ENCODE measurements at regions not wholly inside any gene's neighbourhood (a gene's known extent, or its start where the extent isn't known, plus 50 kb on each side); places are given as distances from the start of the nearest gene placed in this dataset.
"Not testable (repeated sequence)": the region's sequence is repeated elsewhere in the genome, so short reads cannot be mapped to it uniquely, and the experiment has no call there.

GRCh38 chr4:24369507-24370029 is 214.8 kb downstream of the DHX15 start:
- in situ Hi-C loops (cut with MboI; ENCODE audit: low sequenced_read_pairs) = no loop called here

DNA sequence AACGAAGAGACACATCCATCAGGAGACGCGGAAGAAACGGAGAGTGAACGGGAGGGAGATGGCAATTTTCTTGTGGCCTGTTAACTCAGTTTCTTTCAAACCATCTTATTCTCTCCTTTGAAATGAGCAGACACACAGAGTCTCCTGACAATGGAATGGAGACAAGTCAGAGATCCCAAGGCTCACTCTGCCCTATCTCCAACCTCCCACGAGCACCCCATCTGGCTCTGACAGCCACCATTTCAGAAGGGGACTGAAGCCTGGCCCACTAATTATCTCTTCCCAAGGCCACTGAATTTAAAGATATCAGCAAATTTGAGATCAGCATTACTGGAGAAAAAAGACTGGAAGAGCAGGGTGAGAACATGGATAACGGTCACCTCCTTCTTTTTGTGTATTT is 215.6 kb downstream of the DHX15 start:
- in situ Hi-C loops (cut with MboI; ENCODE audit: low sequenced_read_pairs) = no loop called here

- in situ Hi-C loops (cut with MboI; ENCODE audit: low sequenced_read_pairs) = no loop called here
These were observed 219.5 kb downstream of the DHX15 start for GRCh38 chr4:24364852-24365251.

GRCh38 chr4:24364249-24364648 is 220.1 kb downstream of the DHX15 start:
- in situ Hi-C loops (cut with MboI; ENCODE audit: low sequenced_read_pairs) = no loop called here

DNA sequence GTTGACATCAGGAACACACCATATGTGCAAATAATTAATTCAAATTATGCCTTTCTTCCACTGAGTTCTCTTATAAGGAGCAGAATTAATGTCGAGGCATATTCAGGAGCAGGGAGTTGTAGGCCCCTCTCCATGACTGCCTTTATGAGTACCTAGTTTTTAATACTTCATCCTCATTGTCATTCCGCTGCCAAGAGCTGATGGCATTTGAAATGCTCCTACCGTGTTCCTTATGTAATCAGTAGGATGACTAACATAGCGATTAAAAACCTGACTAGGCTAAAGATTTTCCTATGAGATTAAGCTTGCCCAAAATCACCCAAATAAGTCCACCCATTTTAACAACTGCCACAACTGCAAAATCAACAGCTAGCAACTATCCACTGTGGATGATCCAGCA is 220.6 kb downstream of the DHX15 start:
- in situ Hi-C loops (cut with MboI; ENCODE audit: low sequenced_read_pairs) = no loop called here

- in situ Hi-C loops (cut with MboI; ENCODE audit: low sequenced_read_pairs) = no loop called here
These were observed 232.2 kb downstream of the DHX15 start for GRCh38 chr4:24352112-24352511.

DNA sequence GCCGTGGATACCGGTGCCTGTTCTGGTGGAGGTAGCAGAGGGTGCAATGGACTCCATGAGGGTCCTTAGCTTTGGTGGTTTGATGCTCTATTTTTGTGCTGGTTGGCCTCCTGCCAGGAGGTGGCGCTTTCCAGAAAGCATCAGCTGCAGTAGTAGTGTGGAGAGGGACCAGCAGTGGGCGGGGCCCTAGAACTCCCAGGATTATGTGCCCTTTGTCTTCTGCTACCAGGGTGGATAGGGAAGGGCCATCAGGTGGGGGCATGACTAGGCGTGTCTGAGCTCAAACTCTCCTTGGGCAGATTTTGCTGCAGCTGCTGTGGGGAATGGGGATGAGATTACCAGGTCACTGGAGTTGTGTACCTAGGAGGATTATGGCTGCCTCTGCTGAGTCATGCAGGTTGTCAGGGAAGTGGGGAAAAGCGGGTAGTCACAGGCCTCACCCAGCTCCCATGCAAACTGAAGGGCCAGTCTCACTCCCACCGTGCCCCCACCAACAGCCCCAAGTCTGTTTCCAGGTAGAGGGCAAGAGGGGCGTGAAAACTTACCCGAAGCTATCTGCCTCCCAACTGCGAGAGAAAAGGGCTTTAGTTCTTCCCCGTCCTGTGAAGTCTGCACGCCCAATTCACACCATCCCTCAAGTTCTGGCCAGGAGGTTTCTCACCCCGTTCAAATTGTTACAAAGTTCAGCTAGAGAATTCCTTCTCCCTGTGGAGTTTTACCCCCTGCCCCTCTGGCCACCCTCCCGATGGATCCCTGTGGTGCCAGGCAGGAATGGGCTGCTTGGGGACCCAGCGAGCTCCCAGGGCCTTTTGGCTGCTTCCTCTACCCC is 235.0 kb downstream of the DHX15 start:
- in situ Hi-C loops (cut with MboI; ENCODE audit: low sequenced_read_pairs) = not testable (repeated sequence)

GRCh38 chr4:24339260-24339659 is 245.1 kb downstream of the DHX15 start:
- in situ Hi-C loops (cut with MboI; ENCODE audit: low sequenced_read_pairs) = no loop called here

- in situ Hi-C loops (cut with MboI; ENCODE audit: low sequenced_read_pairs) = no loop called here
These were observed 246.7 kb downstream of the DHX15 start for GRCh38 chr4:24337451-24338190.

- in situ Hi-C loops (cut with MboI; ENCODE audit: low sequenced_read_pairs) = no loop called here
These were observed 248.7 kb downstream of the DHX15 start for GRCh38 chr4:24335616-24336015.

- in situ Hi-C loops (cut with MboI; ENCODE audit: low sequenced_read_pairs) = no loop called here
These were observed 249.4 kb downstream of the DHX15 start for GRCh38 chr4:24334906-24335305.

- in situ Hi-C loops (cut with MboI; ENCODE audit: low sequenced_read_pairs) = no loop called here
These were observed 253.8 kb downstream of the DHX15 start for GRCh38 chr4:24330573-24330972.

- in situ Hi-C loops (cut with MboI; ENCODE audit: low sequenced_read_pairs) = no loop called here
These were observed 254.2 kb downstream of the DHX15 start for GRCh38 chr4:24330172-24330571.

DNA sequence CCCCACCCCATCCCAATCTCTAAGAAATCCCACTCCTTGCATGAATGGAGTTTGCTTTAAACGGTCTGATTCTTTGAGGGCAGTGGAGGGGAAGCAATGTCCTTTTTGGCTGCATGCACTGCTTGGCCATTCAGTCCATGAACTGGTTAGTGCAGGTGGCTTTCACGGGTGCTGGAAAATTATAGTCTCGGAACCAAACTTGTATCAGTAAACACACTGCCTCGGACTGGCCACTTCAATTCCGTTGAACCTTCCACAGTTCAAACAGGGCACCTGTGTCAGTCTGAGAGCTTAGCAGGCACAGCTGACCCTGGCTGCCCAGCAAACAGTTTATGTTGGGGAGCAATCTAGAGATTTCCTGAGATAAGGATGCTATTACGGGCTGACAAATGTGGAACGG is 255.6 kb downstream of the DHX15 start:
- in situ Hi-C loops (cut with MboI; ENCODE audit: low sequenced_read_pairs) = no loop called here

DNA sequence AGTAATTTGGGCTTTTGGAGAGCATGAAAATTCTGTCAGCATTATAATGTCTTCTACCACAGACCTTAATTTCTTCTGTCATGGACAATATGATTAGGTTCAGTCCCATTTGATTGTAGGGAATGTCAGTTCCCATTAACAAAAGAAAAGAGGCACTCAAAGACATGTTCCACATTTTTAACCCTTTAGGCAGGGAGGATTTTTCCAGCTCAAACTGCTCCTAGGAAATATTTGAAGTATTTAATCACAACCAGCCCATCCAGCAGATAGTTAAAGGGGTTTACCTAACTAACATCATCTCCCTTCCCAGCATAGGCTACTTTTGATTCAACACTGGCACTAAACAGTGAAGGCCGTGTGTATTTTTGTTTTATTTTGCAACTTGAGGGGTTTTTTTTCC is 256.0 kb downstream of the DHX15 start:
- in situ Hi-C loops (cut with MboI; ENCODE audit: low sequenced_read_pairs) = no loop called here

- in situ Hi-C loops (cut with MboI; ENCODE audit: low sequenced_read_pairs) = no loop called here
These were observed 261.4 kb downstream of the DHX15 start for GRCh38 chr4:24322995-24323394.

DNA sequence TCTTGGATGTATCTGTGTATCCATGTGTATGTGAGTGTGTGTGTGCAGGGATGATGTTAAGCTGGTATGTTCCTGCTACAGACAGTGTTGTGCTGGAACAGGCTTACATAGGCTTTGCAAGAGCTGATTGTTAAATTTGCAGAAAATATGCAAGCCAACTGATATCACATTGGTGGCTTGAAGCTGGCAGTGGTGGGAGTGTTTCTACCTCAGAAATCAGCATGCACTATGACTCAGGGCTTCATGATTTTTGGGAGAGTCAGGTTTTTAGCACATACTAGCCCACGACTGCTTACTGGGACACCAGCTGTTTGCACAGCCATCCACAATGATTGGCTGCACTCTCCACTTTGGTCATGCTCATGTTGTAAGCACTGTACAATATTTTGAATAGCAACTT is 261.8 kb downstream of the DHX15 start:
- in situ Hi-C loops (cut with MboI; ENCODE audit: low sequenced_read_pairs) = no loop called here

GRCh38 chr4:24321616-24322015 is 262.7 kb downstream of the DHX15 start:
- in situ Hi-C loops (cut with MboI; ENCODE audit: low sequenced_read_pairs) = no loop called here

- in situ Hi-C loops (cut with MboI; ENCODE audit: low sequenced_read_pairs) = no loop called here
These were observed 263.2 kb downstream of the DHX15 start for GRCh38 chr4:24321131-24321530.

- in situ Hi-C loops (cut with MboI; ENCODE audit: low sequenced_read_pairs) = no loop called here
These were observed 265.0 kb downstream of the DHX15 start for GRCh38 chr4:24319387-24319786.

- in situ Hi-C loops (cut with MboI; ENCODE audit: low sequenced_read_pairs) = no loop called here
These were observed 269.3 kb downstream of the DHX15 start for GRCh38 chr4:24315056-24315455.

DNA sequence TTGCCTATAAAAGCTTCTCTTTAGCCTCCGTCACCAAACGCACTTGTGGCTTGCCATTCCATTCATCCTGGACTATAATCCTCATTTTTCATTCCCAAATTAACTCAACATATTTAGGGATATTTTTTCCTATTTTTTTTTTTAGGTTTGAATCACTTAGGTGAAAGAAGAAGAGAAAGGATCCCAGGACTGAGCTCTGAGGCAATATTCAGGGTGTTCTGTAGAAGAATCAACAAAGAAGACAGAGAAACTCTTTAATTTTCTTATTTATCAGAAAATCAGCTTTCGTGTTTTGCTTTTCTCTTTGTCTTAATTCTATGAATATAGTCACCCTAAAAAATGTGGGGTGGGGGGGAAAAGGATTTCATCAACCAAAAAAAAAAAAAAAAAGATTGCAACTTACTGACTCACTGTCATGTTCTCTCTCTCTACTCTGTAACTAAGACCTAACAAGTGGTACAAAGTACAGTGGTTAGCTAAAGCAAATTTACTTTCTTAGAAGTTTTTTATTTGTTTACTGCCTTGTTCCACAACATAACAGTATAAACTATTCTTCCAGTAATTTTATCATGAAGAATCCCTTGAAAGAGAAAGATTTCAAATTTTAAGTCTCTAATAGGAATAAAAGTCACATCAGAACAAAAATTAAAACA is 272.0 kb downstream of the DHX15 start:
- in situ Hi-C loops (cut with MboI; ENCODE audit: low sequenced_read_pairs) = no loop called here

All from HL-60/S4 treated with retinoic acid at 250 ng/mL for 4 days and 3 days (cell line).